K562 (cell line): ENCODE measurements at regions not wholly inside any gene's neighbourhood (a gene's known extent, or its start where the extent isn't known, plus 50 kb on each side); places are given as distances from the start of the nearest gene placed in this dataset.
A peak's percentile ranks its signal among the peaks of the same experiment; 100 is the strongest.
"Not testable (repeated sequence)": the region's sequence is repeated elsewhere in the genome, so short reads cannot be mapped to it uniquely, and the experiment has no call there.

Experiments used
- ATAC-seq: fragments of 200-7000 bp; cut with Tn5 transposase; 3 replicates; pipeline ENCODE4 v1.9.1; 2020; ENCODE audit warnings: moderate library complexity
- BruUV-seq: library from RNA; stranded (reverse); fragments of 400-500 nt; replicated peaks from 2 replicates; lab custom pipeline; 2021; lab: Mats Ljungman, UMichigan
- CTCF ChIA-PET: fragments of 300-600 bp; formaldehyde crosslinking; extraction: SDS; loops from one replicate; lab custom pipeline; 2021; ENCODE audit warnings: low intra/inter-chr PET ratio; lab: Yijun Ruan, JAX
- POLR2A ChIA-PET: fragments of 300-600, 350-650 bp; sonication (Branson Sonifier 250); formaldehyde crosslinking; extraction: SDS; loops from one replicate; lab custom pipeline; 2021; ENCODE audit warnings: antibody characterized with exemption, inconsistent platforms; lab: Yijun Ruan, JAX
- DNase-seq, 4 experiments: peaks; one replicate each; pipeline versions ENCODE4 v3.0.0 to v3.0.0-alpha.2; 2011 to 2018; ENCODE audit warnings: low spot score in 3 of 4, mixed read lengths in 3 of 4; ENCODE audit errors: extremely low read depth in 1 of 4
- FAIRE-seq: peaks from 2 replicates; lab custom pipeline; 2011; peaks lifted over from hg19 to GRCh38; lab: Jason Lieb, UNC
- H2AFZ ChIP-seq: 2 replicates; pipeline ENCODE4 v1.6.0; 2011; ENCODE audit warnings: low read depth, low read length, control low read depth, inconsistent platforms
- H3K27ac ChIP-seq: fragments of 200-600 bp; 3 replicates; pipeline ENCODE4 v1.8.0; 2011; ENCODE audit warnings: low read depth, mild to moderate bottlenecking, control low read depth, inconsistent platforms, low read length, moderate library complexity, mixed read lengths; ENCODE audit errors: extremely low read depth
- H3K27me3 ChIP-seq, 2 experiments: fragments of 300-600 bp in 1 of 2; 2 replicates in 1 of 2; 3 replicates in 1 of 2; pipeline versions ENCODE4 v1.6.0 to v1.8.0; 2011; ENCODE audit warnings: inconsistent platforms in 2 of 2, low read length in 2 of 2, mild to moderate bottlenecking in 1 of 2, mixed read lengths in 1 of 2, moderate library complexity in 1 of 2; ENCODE audit not compliant: control insufficient read depth in 2 of 2, insufficient read depth in 2 of 2
- H3K36me3 ChIP-seq: fragments of 300-600 bp; 3 replicates; pipeline ENCODE4 v1.8.0; 2011; ENCODE audit warnings: mild to moderate bottlenecking, low read length, inconsistent platforms; ENCODE audit not compliant: control insufficient read depth, insufficient read depth
- H3K4me1 ChIP-seq, 2 experiments: fragments of 200-600 bp in 1 of 2; replicated peaks in 1 of 2; 2 replicates in 1 of 2; 3 replicates in 1 of 2; pipeline versions ENCODE4 v1.5.1 to v1.8.0; 2011; ENCODE audit warnings: inconsistent platforms in 2 of 2, low read length in 2 of 2, mild to moderate bottlenecking in 1 of 2, mixed read lengths in 1 of 2, moderate library complexity in 1 of 2; ENCODE audit not compliant: control insufficient read depth in 2 of 2, insufficient read depth in 2 of 2
- H3K4me2 ChIP-seq: 2 replicates; pipeline ENCODE4 v1.6.1; 2011; ENCODE audit warnings: low read length, control low read depth, inconsistent platforms, mixed read lengths; ENCODE audit not compliant: insufficient read depth
- H3K4me3 ChIP-seq: fragments of 200-600 bp; sonication (generic), shearing (Covaris generic); 2 replicates; pipeline ENCODE4 v1.5.1; 2016; ENCODE audit warnings: control low read depth, inconsistent platforms
- H3K79me2 ChIP-seq: fragments of 200-600 bp; 3 replicates; pipeline ENCODE4 v1.8.0; 2011; ENCODE audit warnings: low read length, inconsistent platforms; ENCODE audit not compliant: control insufficient read depth, insufficient read depth
- H3K9ac ChIP-seq, 2 experiments: 2 replicates each; pipeline versions ENCODE4 v1.6.0 to v1.6.1; 2011; ENCODE audit warnings: low read depth in 2 of 2, low read length in 2 of 2, control low read depth in 1 of 2, inconsistent platforms in 1 of 2, mild to moderate bottlenecking in 1 of 2, mixed read lengths in 1 of 2; ENCODE audit not compliant: insufficient read depth in 1 of 2
- H3K9me1 ChIP-seq: one replicate; pipeline ENCODE4 v1.6.0; 2011; ENCODE audit warnings: inconsistent platforms, mild to moderate bottlenecking, low read length, moderate library complexity; ENCODE audit not compliant: control insufficient read depth, insufficient read depth
- H3K9me3 ChIP-seq: replicated peaks from 2 replicates; pipeline ENCODE4 v1.5.1; 2011; ENCODE audit warnings: low read depth, low read length, inconsistent platforms; ENCODE audit not compliant: control insufficient read depth, insufficient read depth
- H4K20me1 ChIP-seq: replicated peaks from 2 replicates; pipeline ENCODE4 v1.6.1; 2011; ENCODE audit warnings: low read length, inconsistent platforms, mixed read lengths; ENCODE audit not compliant: control insufficient read depth, insufficient read depth
- EZH2 ChIP-seq: IDR thresholded peaks from 2 replicates; pipeline ENCODE4 v1.6.1; 2012; ENCODE audit warnings: low read depth, mild to moderate bottlenecking, inconsistent platforms, low read length, borderline replicate concordance
- RFX1 ChIP-seq: fragments of 450-650 bp; IDR thresholded peaks from 2 replicates; pipeline ENCODE4 v1.6.1; 2016; ENCODE audit warnings: mild to moderate bottlenecking, moderate library complexity
- ZBTB33 ChIP-seq: sonication (generic); formaldehyde crosslinking; IDR thresholded peaks from 2 replicates; pipeline ENCODE4 v1.8.1; 2023; ENCODE audit warnings: mild to moderate bottlenecking, missing genetic modification reagents
- WGBS: fragments of 100-300 bp; shearing (Covaris generic); methylation state at CpG from one replicate; pipeline ENCODE4 v1.1.6; 2016; ENCODE audit warnings: low coverage, mixed read lengths; ENCODE audit not compliant: insufficient coverage; ENCODE audit errors: missing lambda C conversion rate; 5-methylcytosine and 5-hydroxymethylcytosine counted together
- in situ Hi-C: fragments of 300-500 bp; cut with MboI; formaldehyde crosslinking; loops from 4 replicates; pipeline ENCODE4 v1.15.0; 2018; ENCODE audit warnings: inconsistent platforms, mixed read lengths
- intact Hi-C: fragments of 100-400 bp; cut with micrococcal nuclease; formaldehyde crosslinking; loops from 2 replicates; pipeline ENCODE4 v1.14.2; 2022

- Histone ChIP-seq H3K36me3 (peaks cover 5% of the 10 kb centered on the region; the same call in 1 of the 3 replicates), H3K4me3 (no peak overlapping the region), H3K27ac (no peak overlapping the region), H3K9ac (no peak overlapping the region), H4K20me1 (no peaks in the 10 kb centered on the region), H3K4me2 (no peak overlapping the region), H3K4me1 (peaks cover 0 to 3% of the 10 kb centered on the region in 2 experiments; a peak in 3 of 5 replicates), H3K9me1 (no peaks in the 10 kb centered on the region), H2AFZ (no peak overlapping the region), H3K27me3 (no peaks in the 10 kb centered on the region), H3K79me2 (no peaks in the 10 kb centered on the region; the same call in 2 of the 3 replicates), H3K9me3 (no peaks in the 10 kb centered on the region; the same call in 1 of the 2 replicates)
- no TSS peak for BruUV-seq
- intact Hi-C loops (loop anchor here (10.0 kb wide), 2 partner anchors 293 to 423 kb away; no protein-coding TSS in a partner anchor), in situ Hi-C loops (no loop called here)
- ChIA-PET POLR2A (no interaction called here), CTCF (no interaction called here)
- WGBS, result 97% methylated on average over 29 of the region's 46 CpGs
- TF ChIP-seq RFX1 (peak; percentile 48), EZH2 (no peak), ZBTB33 (peak; percentile 88; the same call in 1 of the 2 replicates)
- no peak for DNase-seq
- no peak for FAIRE-seq
- ATAC-seq, result no peak
Observed at GRCh38 chr7:32761451-32762205, 129.9 kb downstream of the KBTBD2 start.

GRCh38 chr7:32760755-32761154 lies 130.8 kb downstream of the KBTBD2 start:
- POLR2A ChIA-PET, ATAC-seq, H3K27me3 ChIP-seq, H3K9me1 ChIP-seq, DNase-seq, H3K27ac ChIP-seq, CTCF ChIA-PET, H3K79me2 ChIP-seq, H3K9me3 ChIP-seq, H3K4me3 ChIP-seq, H3K4me1 ChIP-seq, in situ Hi-C loops, H3K9ac ChIP-seq, H3K4me2 ChIP-seq, H3K36me3 ChIP-seq, FAIRE-seq, H2AFZ ChIP-seq, BruUV-seq, H4K20me1 ChIP-seq: not testable (repeated sequence)
- WGBS, result 85% methylated on average over 4 of the region's 5 CpGs
- intact Hi-C loops, result loop anchor here (10.0 kb wide), 2 partner anchors 294 to 424 kb away; no protein-coding TSS in a partner anchor

- H3K4me2 ChIP-seq, CTCF ChIA-PET, H3K9me1 ChIP-seq, in situ Hi-C loops, H3K79me2 ChIP-seq, BruUV-seq, H3K4me3 ChIP-seq, DNase-seq, H3K36me3 ChIP-seq, POLR2A ChIA-PET, H3K27me3 ChIP-seq, FAIRE-seq, H3K27ac ChIP-seq, H2AFZ ChIP-seq, H4K20me1 ChIP-seq, H3K9ac ChIP-seq, H3K9me3 ChIP-seq, ATAC-seq, H3K4me1 ChIP-seq: not testable (repeated sequence)
- intact Hi-C loops, result loop anchor here (10.0 kb wide), 2 partner anchors 295 to 425 kb away; no protein-coding TSS in a partner anchor
- 86% methylated on average over 3 of the region's 3 CpGs for WGBS
Observed at GRCh38 chr7:32759859-32760258, 131.7 kb downstream of the KBTBD2 start.
